HG02885 (cell line): ENCODE measurements at regions not wholly inside any gene's neighbourhood (a gene's known extent, or its start where the extent isn't known, plus 50 kb on each side); places are given as distances from the start of the nearest gene placed in this dataset.

ENCODE experiments used
- ATAC-seq: cut with Tn5 transposase; IDR thresholded peaks from one replicate; pipeline ENCODE4 v1.9.1; 2021; ENCODE audit warnings: mild to moderate bottlenecking; ENCODE audit not compliant: unreplicated experiment, poor library complexity

DNA sequence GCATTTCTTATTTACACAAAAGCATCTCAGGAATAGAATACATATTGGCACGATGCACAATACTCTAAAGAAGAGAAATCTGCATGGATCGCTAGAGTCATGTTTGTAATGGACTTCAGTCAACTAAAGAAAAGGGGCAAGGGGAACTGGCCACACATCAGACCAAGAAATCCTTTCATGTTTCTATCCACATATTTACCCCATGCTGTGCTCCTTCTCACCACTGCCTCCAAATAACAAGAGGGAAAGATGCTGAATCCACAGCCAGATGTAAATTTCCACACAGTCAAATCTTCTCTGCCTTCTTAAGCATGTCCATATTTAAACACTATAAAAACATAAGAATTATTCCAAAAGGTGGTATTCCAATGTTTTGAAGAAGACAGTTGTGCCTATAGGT, 67.6 kb downstream of the COX18 start:
- no peak for ATAC-seq

- ATAC-seq, result no peak
These were observed 72.1 kb downstream of the COX18 start for GRCh38 chr4:72997409-72997808.

GRCh38 chr4:72994670-72995069, 74.8 kb downstream of the COX18 start:
- ATAC-seq, result no peak

DNA sequence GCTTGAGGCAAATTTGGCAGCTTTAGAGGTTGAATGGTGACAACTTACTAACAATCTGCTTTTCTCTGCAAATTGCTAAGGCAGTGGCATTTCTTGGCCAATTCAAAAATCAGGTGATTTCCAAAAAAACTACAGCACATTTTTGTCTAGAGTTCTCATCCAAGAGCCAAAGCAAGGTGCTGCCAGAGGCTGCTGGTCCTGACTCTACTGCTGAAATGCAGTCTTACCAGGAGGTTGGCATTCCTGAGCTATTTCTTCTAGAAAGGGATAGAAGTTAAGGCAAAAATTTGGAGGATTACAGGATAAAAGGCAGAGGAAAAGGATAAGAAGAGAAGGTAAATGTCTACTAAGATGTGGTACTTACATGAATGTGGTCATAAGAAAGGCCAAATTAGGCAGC, 75.6 kb downstream of the COX18 start:
- ATAC-seq, result no peak

DNA sequence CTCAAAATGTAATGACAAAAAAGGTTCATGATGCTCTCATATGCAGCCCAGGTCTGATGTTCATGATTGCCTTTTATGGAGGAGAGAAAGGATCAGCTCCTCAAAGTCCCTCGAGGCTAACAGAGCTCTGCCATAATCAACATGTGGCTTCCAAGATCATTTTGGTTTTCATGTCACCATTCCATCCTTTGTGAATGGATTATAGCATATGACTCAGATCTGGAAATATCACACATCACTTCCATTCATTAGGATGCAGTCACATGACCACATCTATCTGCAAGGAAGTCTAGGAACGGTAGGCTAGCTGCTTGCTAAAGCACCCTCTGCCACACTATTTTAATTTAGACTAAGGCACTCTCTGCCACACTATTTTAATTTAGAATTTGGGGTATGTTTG, 77.6 kb downstream of the COX18 start:
- no peak for ATAC-seq

DNA sequence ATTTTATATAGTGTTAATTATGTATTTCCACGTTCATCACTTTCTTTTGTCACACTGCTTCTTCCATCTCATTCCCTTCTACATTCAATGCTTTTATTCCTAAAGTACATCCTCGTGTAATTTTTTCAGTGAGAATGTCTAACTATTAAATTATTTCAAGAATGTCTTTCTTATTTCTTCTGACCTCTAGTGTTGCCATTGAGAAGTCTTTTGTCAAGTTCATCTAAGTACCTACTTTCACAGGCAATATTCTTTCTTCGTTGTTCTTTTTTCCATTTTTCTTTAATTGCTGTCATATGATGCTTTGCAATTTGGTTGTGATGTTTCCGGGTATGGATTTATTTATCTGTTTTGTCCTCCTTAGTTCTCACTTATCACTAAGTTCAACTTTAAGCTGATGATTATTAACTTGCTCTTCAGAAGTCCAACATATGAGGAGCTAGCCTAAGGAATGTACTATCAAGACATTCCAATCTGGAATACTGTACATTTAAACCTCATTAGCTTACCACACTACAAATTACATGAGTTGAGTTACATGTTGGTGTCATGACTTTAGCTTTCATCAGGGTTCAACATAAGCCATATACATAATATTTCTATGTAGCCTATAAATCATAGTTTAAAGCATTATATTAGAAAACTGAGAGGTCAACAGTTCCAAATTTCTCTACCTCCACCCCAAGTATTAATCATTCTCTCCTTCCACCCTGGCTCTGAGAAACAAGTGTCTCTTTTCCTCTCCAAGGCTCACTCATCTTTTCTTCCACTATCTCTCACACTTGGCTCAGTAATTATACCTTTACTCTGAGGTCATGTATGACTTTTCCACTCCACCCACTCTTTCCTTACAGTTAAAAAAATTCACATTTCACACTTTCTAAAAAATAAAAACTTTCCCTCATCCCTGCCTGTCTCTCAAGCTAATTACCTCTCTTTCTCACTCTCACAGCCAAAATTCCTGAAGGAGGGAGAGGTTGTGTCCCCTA, 81.5 kb downstream of the COX18 start:
- ATAC-seq, result no peak

DNA sequence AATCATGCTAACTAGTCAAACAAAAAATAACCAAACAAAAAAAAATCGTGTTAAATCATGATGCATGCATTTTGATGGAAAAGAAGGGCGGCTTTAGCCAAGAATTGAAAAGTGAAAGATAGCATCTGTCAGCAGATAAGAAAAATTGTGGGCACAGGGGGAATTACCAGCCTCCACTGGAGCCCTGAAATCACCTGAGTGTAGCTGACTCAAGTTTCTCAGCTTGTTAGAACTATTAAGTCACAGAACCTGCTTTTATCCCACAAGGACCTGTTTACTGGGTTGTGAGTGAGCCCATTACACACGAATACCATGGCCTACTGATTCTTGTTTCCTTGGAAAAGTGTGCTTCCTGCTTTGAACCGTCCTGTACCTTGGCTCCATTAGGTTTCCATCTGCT, 85.2 kb downstream of the COX18 start:
- ATAC-seq, result no peak

GRCh38 chr4:72983709-72984108, 85.8 kb downstream of the COX18 start:
- ATAC-seq, result no peak

DNA sequence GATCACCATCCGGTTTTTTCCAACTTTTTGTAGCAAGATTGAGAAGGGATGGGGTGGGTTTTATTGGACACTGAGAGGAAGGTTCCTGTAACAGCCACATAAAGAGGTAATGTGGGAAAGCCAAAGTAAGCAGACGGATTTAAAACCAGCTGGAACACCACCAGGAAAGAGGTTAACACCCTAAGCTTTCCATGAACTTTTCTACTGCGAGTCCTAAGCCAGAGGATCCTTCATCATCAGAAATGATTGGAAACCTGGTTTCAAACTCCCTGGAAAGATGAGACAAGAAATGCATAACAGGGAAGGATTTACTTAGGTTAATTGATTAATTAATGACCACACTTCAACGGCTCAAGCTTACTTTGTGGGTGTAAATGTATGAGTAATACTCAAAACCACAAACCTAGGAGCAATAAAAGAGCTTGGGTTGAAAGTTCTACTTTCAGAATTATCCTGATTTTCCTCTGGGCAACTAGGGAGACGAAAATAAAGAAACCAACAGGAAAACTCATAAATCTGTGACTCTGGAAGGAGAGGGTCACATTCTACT, 91.5 kb downstream of the COX18 start:
- ATAC-seq, result no peak

DNA sequence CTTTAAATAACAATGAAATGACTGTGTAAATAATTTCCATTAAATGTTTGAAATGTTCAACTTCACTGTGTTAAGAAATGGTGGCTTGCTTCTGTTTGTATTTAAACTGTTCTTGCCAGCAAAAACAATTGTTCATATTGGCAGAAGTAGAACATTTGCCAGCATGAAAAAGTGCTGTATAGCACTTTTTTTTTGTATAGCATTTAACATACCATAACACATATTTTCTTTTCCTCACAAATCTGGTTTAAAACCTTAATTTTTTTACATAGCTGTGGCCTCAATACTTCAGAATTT, 94.1 kb downstream of the COX18 start:
- no peak for ATAC-seq

GRCh38 chr4:72974694-72975487, 94.6 kb downstream of the COX18 start:
- ATAC-seq, result no peak

DNA sequence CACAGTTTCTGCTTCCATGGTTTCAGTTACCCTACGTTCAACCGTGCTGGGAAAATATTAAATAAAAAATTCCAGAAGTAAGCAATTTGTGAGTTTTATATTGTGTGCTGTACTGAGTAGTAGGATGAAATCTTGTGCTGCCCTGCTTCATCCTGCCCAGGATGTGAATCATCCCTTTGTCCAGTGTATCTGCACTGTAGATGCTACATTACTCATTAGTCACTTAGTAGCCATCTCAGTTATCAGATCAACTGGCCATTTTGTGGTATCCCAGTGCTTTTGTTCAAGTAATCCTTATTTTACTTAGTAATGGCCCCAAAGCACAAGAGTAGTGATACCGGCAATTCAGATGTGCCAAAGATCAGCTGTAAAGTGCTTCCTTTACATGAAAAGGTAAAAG, 97.9 kb downstream of the COX18 start:
- ATAC-seq, result no peak

- no peak for ATAC-seq
These were observed 98.8 kb downstream of the COX18 start for GRCh38 chr4:72970756-72971155.

DNA sequence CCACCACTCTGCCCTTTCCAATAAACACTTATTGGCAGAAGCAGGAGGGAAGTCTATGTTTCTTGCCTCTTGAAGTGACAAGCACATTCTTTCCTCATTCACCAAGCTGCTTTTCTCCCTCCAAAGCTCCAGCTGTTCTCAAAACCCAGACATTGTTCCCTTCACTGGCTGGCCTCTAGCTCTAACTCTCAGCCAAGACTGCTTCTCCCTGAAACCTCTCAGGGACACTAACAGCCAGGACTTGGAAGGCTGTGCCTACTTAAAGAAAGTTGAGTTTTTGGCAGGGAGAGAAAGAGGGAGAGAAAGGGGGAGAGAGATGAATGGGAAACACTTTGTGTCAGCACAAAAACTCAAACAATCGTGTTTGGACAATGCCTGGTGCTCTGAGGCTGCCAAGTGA, 99.5 kb downstream of the COX18 start:
- ATAC-seq, result no peak

DNA sequence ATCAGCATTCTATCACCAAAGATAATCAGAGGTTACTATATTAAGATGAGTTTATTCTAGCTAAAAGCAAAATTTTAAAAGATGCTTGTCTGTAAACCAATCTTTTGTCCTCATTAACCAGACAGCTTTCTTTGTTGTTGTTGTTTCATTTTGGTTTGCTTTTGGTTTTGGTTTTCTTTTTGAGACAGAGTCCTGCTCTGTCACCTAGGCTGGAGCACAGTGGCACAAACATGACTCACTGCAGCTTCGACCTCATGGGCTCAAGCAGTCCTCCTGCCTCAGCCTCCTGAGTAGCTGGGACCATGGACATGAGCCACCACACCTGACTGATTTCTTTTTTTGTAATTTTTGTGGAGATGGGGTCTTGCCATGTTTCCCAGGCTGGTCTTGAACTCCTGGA, 102.9 kb downstream of the COX18 start:
- no peak for ATAC-seq

- no peak for ATAC-seq
These were observed 110.1 kb downstream of the COX18 start for GRCh38 chr4:72959411-72959810.

- ATAC-seq, result no peak
These were observed 114.7 kb downstream of the COX18 start for GRCh38 chr4:72954811-72955210.

DNA sequence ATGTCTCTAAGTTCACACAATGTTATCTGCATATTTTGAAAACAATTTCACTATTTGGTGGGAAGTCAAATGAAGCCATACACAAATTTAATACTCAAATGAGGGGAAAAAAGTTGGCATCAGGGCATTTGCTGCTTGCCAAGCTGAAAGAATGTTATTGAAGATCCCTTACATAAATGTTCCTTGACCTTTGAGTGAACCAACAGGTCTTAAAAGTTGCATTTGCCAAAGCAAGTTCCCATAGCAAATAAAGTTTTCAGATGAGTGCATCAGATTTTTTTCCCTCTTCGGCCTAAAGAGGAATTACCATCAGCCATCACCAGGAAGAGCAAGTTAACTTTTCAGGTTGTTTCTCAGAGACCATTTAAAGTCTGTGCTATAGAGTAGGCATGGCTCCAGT, 115.9 kb downstream of the COX18 start:
- no peak for ATAC-seq

GRCh38 chr4:72951628-72952027, 117.9 kb downstream of the COX18 start:
- ATAC-seq, result no peak

DNA sequence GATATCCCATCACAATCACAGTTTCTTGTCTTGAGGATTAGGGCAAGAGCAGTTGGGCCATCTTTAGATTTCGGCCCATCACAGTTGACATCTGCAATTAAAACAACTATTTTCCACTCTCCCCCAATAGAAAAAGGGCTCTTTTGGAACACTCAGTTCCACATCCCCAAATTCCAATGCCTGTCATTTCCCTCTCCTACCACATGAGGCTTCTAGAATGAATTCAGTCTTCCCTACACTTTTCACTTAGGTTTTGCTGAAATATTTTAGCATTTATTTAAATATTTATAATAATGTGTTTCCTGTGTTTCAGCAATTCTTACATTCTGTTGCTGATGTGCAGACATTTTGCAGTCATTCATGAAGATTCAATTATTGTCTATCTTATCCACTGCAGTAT, 118.4 kb downstream of the COX18 start:
- ATAC-seq, result no peak

- no peak for ATAC-seq
These were observed 121.4 kb downstream of the COX18 start for GRCh38 chr4:72948080-72948479.
